ENCODE measurements at regions not wholly inside any gene's neighbourhood (a gene's known extent, or its start where the extent isn't known, plus 50 kb on each side); places are given as distances from the start of the nearest gene placed in this dataset.
"Not testable (repeated sequence)": the region's sequence is repeated elsewhere in the genome, so short reads cannot be mapped to it uniquely, and the experiment has no call there.

- H3K14ac ChIP-seq (ENCODE audit: low read length): no peak overlapping the region
- no peak overlapping the region for H3K4me2 ChIP-seq (ENCODE audit: low read length)
- H2BK5ac ChIP-seq (ENCODE audit: low read depth, low read length, poor library complexity): no peak overlapping the region
- no peak overlapping the region for H2BK12ac ChIP-seq (ENCODE audit: low read length)
- H3K18ac ChIP-seq (ENCODE audit: low read length): no peak overlapping the region
- H3K9ac ChIP-seq (ENCODE audit: low read length): no peak overlapping the region
- H4K12ac ChIP-seq (ENCODE audit: low read depth, low read length): no peak overlapping the region
- H3K4ac ChIP-seq (ENCODE audit: low read depth, low read length): no peak overlapping the region
- H3K27ac ChIP-seq (ENCODE audit: low read depth, low read length): no peak overlapping the region
- H3K79me1 ChIP-seq (ENCODE audit: low read length): no peaks in the 10 kb centered on the region
- no peaks in the 10 kb centered on the region for H3K27me3 ChIP-seq (ENCODE audit: insufficient read depth, low read length)
- H3K36me3 ChIP-seq (ENCODE audit: control insufficient read depth in 1 of 2, insufficient read depth in 2 of 2, low read length in 2 of 2): no peaks in the 10 kb centered on the region
- peaks cover 2% of the 10 kb centered on the region for H3K9me3 ChIP-seq (ENCODE audit: insufficient read depth, low read depth, low read length)
- no peaks in the 10 kb centered on the region for H3K79me2 ChIP-seq (ENCODE audit: control insufficient read depth, insufficient read depth, low read length, poor library complexity)
- DNase-seq: no peak
- H3K4me3 ChIP-seq (ENCODE audit: low read depth, low read length): no peak overlapping the region
- no peak overlapping the region for H2BK120ac ChIP-seq (ENCODE audit: insufficient read depth, low read length, poor library complexity)
- H4K91ac ChIP-seq (ENCODE audit: low read depth, low read length): no peak overlapping the region
- no peak overlapping the region for H3K23ac ChIP-seq (ENCODE audit: low read length)
- no CpG with 5 or more reads among the region's 1 CpG for WGBS (ENCODE audit: extremely low coverage, insufficient coverage, insufficient read length)
- H2AFZ ChIP-seq (ENCODE audit: insufficient read depth, low read length, poor library complexity): no peak overlapping the region
- no peak overlapping the region for H2AK5ac ChIP-seq (ENCODE audit: low read length)
- H3K4me1 ChIP-seq (ENCODE audit: control insufficient read depth in 1 of 2, insufficient read depth in 2 of 2, low read length in 2 of 2): no peaks in the 10 kb centered on the region
- no peak overlapping the region for H4K8ac ChIP-seq (ENCODE audit: low read depth, low read length)
These were observed 98.1 kb upstream of the NANOS1 start for GRCh38 chr10:118931436-118931835.

- WGBS (ENCODE audit: extremely low coverage, insufficient coverage, insufficient read length): no CpG with 5 or more reads among the region's 1 CpG
- H4K12ac ChIP-seq (ENCODE audit: low read depth, low read length); H3K27me3 ChIP-seq (ENCODE audit: insufficient read depth, low read length): not testable (repeated sequence)
These were observed 97.4 kb upstream of the NANOS1 start for GRCh38 chr10:118932154-118932553.

DNA sequence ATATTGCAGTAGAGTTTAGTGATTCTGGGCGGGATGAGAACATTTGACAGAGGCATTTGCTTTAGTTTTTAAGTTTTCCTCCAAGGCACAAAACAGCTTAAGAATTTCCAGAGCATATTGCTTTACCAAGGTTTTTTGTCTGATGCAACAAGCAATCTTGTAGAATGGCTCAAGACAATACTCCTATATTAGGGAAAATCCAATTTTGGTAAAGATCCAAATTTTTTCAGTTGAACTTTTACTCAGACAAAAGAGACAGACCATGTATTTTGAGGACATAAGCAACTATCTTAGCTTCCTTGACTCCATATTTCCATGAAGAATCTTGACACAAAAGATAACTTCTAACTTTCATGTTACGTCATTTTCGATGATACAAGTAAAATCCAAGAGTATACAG lies 92.3 kb upstream of the NANOS1 start:
- H3K9me3 ChIP-seq (ENCODE audit: insufficient read depth, low read depth, low read length): peaks cover 2% of the 10 kb centered on the region
- H2BK120ac ChIP-seq (ENCODE audit: insufficient read depth, low read length, poor library complexity): no peak overlapping the region
- no peaks in the 10 kb centered on the region for H3K79me2 ChIP-seq (ENCODE audit: control insufficient read depth, insufficient read depth, low read length, poor library complexity)
- no peak overlapping the region for H4K8ac ChIP-seq (ENCODE audit: low read depth, low read length)
- no peak overlapping the region for H4K12ac ChIP-seq (ENCODE audit: low read depth, low read length)
- H3K27me3 ChIP-seq (ENCODE audit: insufficient read depth, low read length): no peaks in the 10 kb centered on the region
- H3K4ac ChIP-seq (ENCODE audit: low read depth, low read length): no peak overlapping the region
- no CpG with 5 or more reads among the region's 3 CpGs for WGBS (ENCODE audit: extremely low coverage, insufficient coverage, insufficient read length)
- H3K18ac ChIP-seq (ENCODE audit: low read length): no peak overlapping the region
- H3K36me3 ChIP-seq (ENCODE audit: control insufficient read depth in 1 of 2, insufficient read depth in 2 of 2, low read length in 2 of 2): no peaks in the 10 kb centered on the region
- H2BK12ac ChIP-seq (ENCODE audit: low read length): no peak overlapping the region
- H2BK5ac ChIP-seq (ENCODE audit: low read depth, low read length, poor library complexity): no peak overlapping the region
- no peak overlapping the region for H4K91ac ChIP-seq (ENCODE audit: low read depth, low read length)
- no peak for DNase-seq
- H3K9ac ChIP-seq (ENCODE audit: low read length): no peak overlapping the region
- no peak overlapping the region for H3K23ac ChIP-seq (ENCODE audit: low read length)
- H3K4me3 ChIP-seq (ENCODE audit: low read depth, low read length): no peak overlapping the region
- no peak overlapping the region for H2AFZ ChIP-seq (ENCODE audit: insufficient read depth, low read length, poor library complexity)
- H3K27ac ChIP-seq (ENCODE audit: low read depth, low read length): no peak overlapping the region
- H2AK5ac ChIP-seq (ENCODE audit: low read length): no peak overlapping the region
- H3K4me2 ChIP-seq (ENCODE audit: low read length): no peak overlapping the region
- H3K4me1 ChIP-seq (ENCODE audit: control insufficient read depth in 1 of 2, insufficient read depth in 2 of 2, low read length in 2 of 2): no peaks in the 10 kb centered on the region
- no peak overlapping the region for H3K14ac ChIP-seq (ENCODE audit: low read length)
- H3K79me1 ChIP-seq (ENCODE audit: low read length): no peaks in the 10 kb centered on the region

More at GRCh38 chr10:118932154-118932553, 97.4 kb upstream of the NANOS1 start:
- not testable (repeated sequence) for H3K27ac ChIP-seq (ENCODE audit: low read depth, low read length); H3K36me3 ChIP-seq (ENCODE audit: control insufficient read depth in 1 of 2, insufficient read depth in 2 of 2, low read length in 2 of 2); H3K9ac ChIP-seq (ENCODE audit: low read length); H3K18ac ChIP-seq (ENCODE audit: low read length); H2BK12ac ChIP-seq (ENCODE audit: low read length); H3K79me2 ChIP-seq (ENCODE audit: control insufficient read depth, insufficient read depth, low read length, poor library complexity); H2AFZ ChIP-seq (ENCODE audit: insufficient read depth, low read length, poor library complexity); H4K91ac ChIP-seq (ENCODE audit: low read depth, low read length); H3K9me3 ChIP-seq (ENCODE audit: insufficient read depth, low read depth, low read length); H2BK5ac ChIP-seq (ENCODE audit: low read depth, low read length, poor library complexity); H3K4ac ChIP-seq (ENCODE audit: low read depth, low read length); H2BK120ac ChIP-seq (ENCODE audit: insufficient read depth, low read length, poor library complexity); H3K23ac ChIP-seq (ENCODE audit: low read length); H3K79me1 ChIP-seq (ENCODE audit: low read length); H2AK5ac ChIP-seq (ENCODE audit: low read length); H3K4me2 ChIP-seq (ENCODE audit: low read length); H4K8ac ChIP-seq (ENCODE audit: low read depth, low read length); DNase-seq; H3K14ac ChIP-seq (ENCODE audit: low read length); H3K4me1 ChIP-seq (ENCODE audit: control insufficient read depth in 1 of 2, insufficient read depth in 2 of 2, low read length in 2 of 2); H3K4me3 ChIP-seq (ENCODE audit: low read depth, low read length)

- H3K4me1 ChIP-seq (ENCODE audit: control insufficient read depth in 1 of 2, insufficient read depth in 2 of 2, low read length in 2 of 2): no peaks in the 10 kb centered on the region
- no peak overlapping the region for H2BK120ac ChIP-seq (ENCODE audit: insufficient read depth, low read length, poor library complexity)
These were observed 90.1 kb upstream of the NANOS1 start for GRCh38 chr10:118939211-118940007.

More at GRCh38 chr10:118939211-118940007, 90.1 kb upstream of the NANOS1 start:
- Histone ChIP-seq H3K79me1 (ENCODE audit: low read length) (no peaks in the 10 kb centered on the region), H3K36me3 (ENCODE audit: control insufficient read depth in 1 of 2, insufficient read depth in 2 of 2, low read length in 2 of 2) (no peaks in the 10 kb centered on the region), H3K18ac (ENCODE audit: low read length) (no peak overlapping the region), H4K12ac (ENCODE audit: low read depth, low read length) (no peak overlapping the region), H3K9me3 (ENCODE audit: insufficient read depth, low read depth, low read length) (no peaks in the 10 kb centered on the region), H2AFZ (ENCODE audit: insufficient read depth, low read length, poor library complexity) (no peak overlapping the region), H4K91ac (ENCODE audit: low read depth, low read length) (no peak overlapping the region), H3K9ac (ENCODE audit: low read length) (no peak overlapping the region), H3K4me2 (ENCODE audit: low read length) (no peak overlapping the region), H2AK5ac (ENCODE audit: low read length) (no peak overlapping the region), H2BK5ac (ENCODE audit: low read depth, low read length, poor library complexity) (no peak overlapping the region), H3K23ac (ENCODE audit: low read length) (no peak overlapping the region), H3K4me3 (ENCODE audit: low read depth, low read length) (no peak overlapping the region), H2BK12ac (ENCODE audit: low read length) (no peak overlapping the region), H3K27me3 (ENCODE audit: insufficient read depth, low read length) (no peaks in the 10 kb centered on the region), H4K8ac (ENCODE audit: low read depth, low read length) (no peak overlapping the region), H3K27ac (ENCODE audit: low read depth, low read length) (no peak overlapping the region), H3K4ac (ENCODE audit: low read depth, low read length) (no peak overlapping the region), H3K14ac (ENCODE audit: low read length) (no peak overlapping the region), H3K79me2 (ENCODE audit: control insufficient read depth, insufficient read depth, low read length, poor library complexity) (no peaks in the 10 kb centered on the region)
- no peak for DNase-seq
- no CpG with 5 or more reads among the region's 7 CpGs for WGBS (ENCODE audit: extremely low coverage, insufficient coverage, insufficient read length)

All from trophoblast cell (in vitro differentiated cells and primary cell).